BLaER1 (cell line): ENCODE measurements at regions not wholly inside any gene's neighbourhood (a gene's known extent, or its start where the extent isn't known, plus 50 kb on each side); places are given as distances from the start of the nearest gene placed in this dataset.
"Not testable (repeated sequence)": the region's sequence is repeated elsewhere in the genome, so short reads cannot be mapped to it uniquely, and the experiment has no call there.

ENCODE experiments used
- H3K27ac ChIP-seq: shearing (Covaris generic); formaldehyde crosslinking; 2 replicates; pipeline ENCODE4 v1.8.1; 2022
- H3K27me3 ChIP-seq: shearing (Covaris generic); formaldehyde crosslinking; 2 replicates; pipeline ENCODE4 v1.8.1; 2022
- H3K36me3 ChIP-seq: shearing (Covaris generic); formaldehyde crosslinking; 2 replicates; pipeline ENCODE4 v1.8.1; 2022
- H3K4me1 ChIP-seq: shearing (Covaris generic); formaldehyde crosslinking; 2 replicates; pipeline ENCODE4 v1.8.1; 2022
- H3K4me2 ChIP-seq: shearing (Covaris generic); formaldehyde crosslinking; 2 replicates; pipeline ENCODE4 v1.8.1; 2022
- H3K4me3 ChIP-seq: shearing (Covaris generic); formaldehyde crosslinking; 2 replicates; pipeline ENCODE4 v1.8.1; 2022
- H3K9ac ChIP-seq: shearing (Covaris generic); formaldehyde crosslinking; 2 replicates; pipeline ENCODE4 v1.8.1; 2022
- H3K9me3 ChIP-seq: shearing (Covaris generic); formaldehyde crosslinking; 2 replicates; pipeline ENCODE4 v1.8.1; 2022
- H4K20me1 ChIP-seq: shearing (Covaris generic); formaldehyde crosslinking; 2 replicates; pipeline ENCODE4 v1.8.1; 2022
- Cebpa-rat ChIP-seq: shearing (Covaris generic); IDR thresholded peaks from 2 replicates; pipeline ENCODE4 v1.8.1; 2022

DNA sequence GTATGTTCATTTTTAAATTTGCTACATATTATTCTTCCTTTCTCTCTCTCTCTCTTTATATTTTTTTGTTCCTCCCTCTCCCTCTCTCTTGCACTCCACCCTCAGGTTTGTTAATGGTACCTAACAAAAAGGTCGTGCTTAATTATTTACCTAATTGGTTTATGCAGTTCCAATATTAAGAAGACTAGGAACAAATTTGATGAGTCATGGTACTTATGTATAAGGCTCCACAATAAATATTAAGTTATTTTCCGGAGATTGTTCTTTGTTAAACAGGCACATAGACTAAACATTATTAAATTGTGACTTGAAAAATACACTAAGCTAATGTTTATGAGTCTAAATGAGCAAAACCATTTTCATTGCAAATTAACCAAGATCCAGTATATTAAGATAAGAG lies 1200.8 kb upstream of the ALCAM start:
- H3K9ac ChIP-seq, result no peak overlapping the region
- no peaks in the 10 kb centered on the region for H3K27me3 ChIP-seq
- H3K4me2 ChIP-seq, result no peak overlapping the region
- no peak overlapping the region for H3K4me3 ChIP-seq
- H3K36me3 ChIP-seq, result no peaks in the 10 kb centered on the region
- no peak for TF ChIP-seq Cebpa-rat
- H3K27ac ChIP-seq, result no peak overlapping the region
- H3K9me3 ChIP-seq, result peaks cover 22% of the 10 kb centered on the region
- no peaks in the 10 kb centered on the region for H3K4me1 ChIP-seq
- no peaks in the 10 kb centered on the region for H4K20me1 ChIP-seq

DNA sequence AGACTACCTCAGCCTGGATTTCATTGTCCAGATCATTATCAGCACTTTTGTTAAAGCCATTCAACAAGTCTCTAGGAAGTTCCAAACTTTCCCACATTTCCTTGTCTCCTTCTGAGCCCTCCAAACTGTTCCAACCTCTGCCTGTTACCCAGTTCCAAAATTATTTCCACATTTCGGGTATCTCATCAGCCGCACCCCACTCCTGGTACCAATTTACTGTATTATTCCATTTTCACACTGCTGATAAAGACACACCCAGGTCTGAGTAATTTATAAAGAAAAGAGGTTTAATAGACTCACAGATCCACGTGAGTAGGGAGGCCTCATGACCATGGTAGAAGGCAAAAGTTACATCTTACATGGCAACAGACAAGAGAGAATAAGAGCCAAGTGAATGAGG lies 1198.3 kb upstream of the ALCAM start:
- Histone ChIP-seq H3K9me3 (peaks cover 22% of the 10 kb centered on the region), H3K36me3 (no peaks in the 10 kb centered on the region), H3K9ac (no peak overlapping the region), H4K20me1 (no peaks in the 10 kb centered on the region), H3K27me3 (no peaks in the 10 kb centered on the region), H3K4me3 (no peak overlapping the region), H3K4me2 (no peak overlapping the region), H3K4me1 (no peaks in the 10 kb centered on the region), H3K27ac (no peak overlapping the region)
- no peak for TF ChIP-seq Cebpa-rat

DNA sequence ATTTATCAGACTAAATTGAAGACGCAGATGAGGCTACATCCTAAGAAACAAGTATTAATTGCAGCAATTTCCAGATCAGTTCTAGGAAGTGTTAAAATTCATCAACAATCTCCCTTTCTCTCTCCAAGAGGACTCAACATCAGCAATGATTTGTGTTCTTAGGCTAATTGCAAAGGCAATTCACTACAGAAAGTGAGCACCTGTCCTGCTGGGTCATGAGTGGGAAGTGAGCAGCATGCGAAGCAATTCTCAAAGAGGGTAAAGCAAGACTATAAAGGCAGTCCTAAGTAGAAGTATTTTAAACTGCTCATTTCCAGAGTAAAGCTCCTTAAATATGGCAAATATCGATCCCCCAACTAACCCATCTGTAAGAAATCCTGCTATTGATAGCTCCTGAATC lies 1191.0 kb upstream of the ALCAM start:
- no peaks in the 10 kb centered on the region for H3K27me3 ChIP-seq
- no peaks in the 10 kb centered on the region for H3K9me3 ChIP-seq
- H3K9ac ChIP-seq, result no peak overlapping the region
- H3K4me2 ChIP-seq, result no peak overlapping the region
- H3K4me3 ChIP-seq, result no peak overlapping the region
- no peaks in the 10 kb centered on the region for H3K36me3 ChIP-seq
- TF ChIP-seq Cebpa-rat, result no peak
- no peaks in the 10 kb centered on the region for H4K20me1 ChIP-seq
- H3K4me1 ChIP-seq, result no peaks in the 10 kb centered on the region
- no peak overlapping the region for H3K27ac ChIP-seq

DNA sequence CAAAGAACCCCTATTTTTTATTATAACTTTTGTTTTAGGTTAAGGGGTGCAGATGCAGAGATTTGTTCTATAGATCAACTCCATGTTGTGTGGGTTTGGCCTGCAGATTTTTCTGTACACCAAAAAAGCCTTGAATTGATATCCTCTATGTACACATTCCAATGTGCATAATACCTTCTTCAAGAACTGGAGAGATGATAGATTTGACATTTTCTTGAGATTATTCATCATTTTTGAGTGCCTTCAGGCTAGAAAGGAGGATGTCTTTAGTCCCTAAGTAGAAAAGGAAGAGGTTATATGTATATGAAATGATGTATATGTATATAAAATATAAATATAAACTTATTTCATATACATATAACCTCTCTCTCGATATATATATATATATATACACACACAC lies 1190.0 kb upstream of the ALCAM start:
- H3K4me1 ChIP-seq, result no peaks in the 10 kb centered on the region
- no peak overlapping the region for H3K9ac ChIP-seq
- no peaks in the 10 kb centered on the region for H3K9me3 ChIP-seq

DNA sequence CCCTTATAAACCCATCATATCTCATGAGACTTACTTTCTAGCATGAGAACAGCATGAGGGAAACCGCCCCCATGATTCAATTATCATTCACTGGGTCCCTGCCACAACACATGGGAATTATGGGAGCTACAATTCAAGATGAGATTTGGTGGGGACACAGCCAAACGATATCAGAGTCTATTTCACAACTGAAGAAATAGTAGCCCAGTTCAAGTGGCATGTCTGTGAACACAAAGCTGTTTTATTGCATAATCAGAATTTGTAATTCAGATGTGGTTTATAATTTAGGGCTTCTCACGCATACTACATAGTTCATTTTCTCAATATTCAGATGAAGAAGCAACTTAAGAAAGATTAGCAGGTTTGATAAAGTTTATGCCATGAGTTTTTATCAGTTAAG lies 1188.0 kb upstream of the ALCAM start:
- no peak overlapping the region for H3K4me3 ChIP-seq
- no peaks in the 10 kb centered on the region for H3K27me3 ChIP-seq
- no peak for TF ChIP-seq Cebpa-rat
- H3K36me3 ChIP-seq, result no peaks in the 10 kb centered on the region
- no peak overlapping the region for H3K27ac ChIP-seq
- no peak overlapping the region for H3K4me2 ChIP-seq
- no peaks in the 10 kb centered on the region for H3K4me1 ChIP-seq
- no peak overlapping the region for H3K9ac ChIP-seq
- H3K9me3 ChIP-seq, result no peaks in the 10 kb centered on the region
- no peaks in the 10 kb centered on the region for H4K20me1 ChIP-seq

More for the DNA sequence above, 1190.0 kb upstream of the ALCAM start:
- Histone ChIP-seq H3K27me3 (no peaks in the 10 kb centered on the region), H3K4me2 (no peak overlapping the region), H3K4me3 (no peak overlapping the region), H4K20me1 (no peaks in the 10 kb centered on the region), H3K36me3 (no peaks in the 10 kb centered on the region), H3K27ac (no peak overlapping the region)
- no peak for TF ChIP-seq Cebpa-rat

DNA sequence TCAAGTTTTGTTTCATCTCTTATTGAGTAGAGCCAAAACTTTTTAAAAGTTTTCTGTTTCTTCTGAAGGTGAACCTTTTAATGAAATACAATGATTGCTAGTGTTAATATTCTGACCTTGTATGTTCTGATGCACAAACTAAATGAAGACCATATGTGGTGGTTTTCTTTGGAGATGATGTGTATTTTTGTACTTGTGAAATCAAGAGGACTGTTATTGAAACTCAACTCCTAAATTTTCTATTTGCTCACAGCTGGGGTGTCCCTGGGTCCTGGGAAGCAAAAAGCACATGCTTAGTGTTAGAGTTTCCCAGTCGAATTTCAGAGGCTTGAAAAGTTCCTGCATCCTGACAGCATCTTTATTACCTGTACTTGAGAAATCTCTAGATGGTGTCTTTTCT lies 1185.8 kb upstream of the ALCAM start:
- no peaks in the 10 kb centered on the region for H4K20me1 ChIP-seq
- H3K9me3 ChIP-seq, result no peaks in the 10 kb centered on the region
- no peak overlapping the region for H3K4me3 ChIP-seq
- no peak overlapping the region for H3K4me2 ChIP-seq
- no peaks in the 10 kb centered on the region for H3K27me3 ChIP-seq
- H3K27ac ChIP-seq, result no peak overlapping the region
- no peak for TF ChIP-seq Cebpa-rat
- no peaks in the 10 kb centered on the region for H3K4me1 ChIP-seq
- no peak overlapping the region for H3K9ac ChIP-seq
- H3K36me3 ChIP-seq, result no peaks in the 10 kb centered on the region

DNA sequence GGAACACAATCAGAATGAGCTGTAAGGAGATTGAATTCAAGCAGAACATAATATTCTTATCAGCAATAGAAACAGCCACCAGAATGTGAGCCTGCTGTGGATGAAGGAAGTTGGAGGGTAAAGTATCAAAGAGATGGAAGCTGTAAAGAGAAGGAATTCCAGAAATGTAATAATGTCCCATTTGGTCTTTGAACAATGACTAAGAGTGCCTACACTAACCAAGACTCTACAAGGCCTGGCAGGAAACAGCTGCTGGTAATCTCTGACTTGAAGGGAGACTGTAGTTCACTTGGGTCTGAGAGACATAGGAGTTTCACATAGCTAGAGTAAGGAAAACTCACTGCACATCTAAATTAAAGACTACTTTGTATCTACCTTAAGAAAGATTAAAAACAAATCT lies 1176.0 kb upstream of the ALCAM start:
- Histone ChIP-seq H3K9me3 (no peaks in the 10 kb centered on the region), H3K4me3 (no peak overlapping the region), H3K27ac (no peak overlapping the region), H3K27me3 (no peaks in the 10 kb centered on the region), H3K36me3 (no peaks in the 10 kb centered on the region), H3K4me1 (no peaks in the 10 kb centered on the region), H3K9ac (no peak overlapping the region), H3K4me2 (no peak overlapping the region), H4K20me1 (no peaks in the 10 kb centered on the region)
- no peak for TF ChIP-seq Cebpa-rat

DNA sequence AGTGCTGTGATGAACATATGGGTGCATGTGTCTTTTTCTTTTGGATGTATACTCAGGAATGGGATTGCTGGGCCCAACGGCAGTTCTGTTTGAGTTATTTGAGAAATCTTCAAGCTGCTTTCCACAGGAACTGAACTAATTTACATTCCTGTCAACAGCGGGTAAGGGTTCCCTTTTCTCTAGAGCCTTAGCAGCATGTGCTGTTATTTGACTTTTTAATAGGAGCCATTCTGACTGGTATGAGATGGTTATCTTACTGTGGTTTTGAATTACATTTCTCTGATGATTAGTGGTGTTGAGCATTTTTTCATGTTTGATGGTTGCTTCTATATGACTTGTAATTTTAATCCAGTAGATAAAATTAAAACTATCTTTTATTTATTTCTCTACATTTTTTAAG lies 1168.6 kb upstream of the ALCAM start:
- Histone ChIP-seq H3K36me3 (no peaks in the 10 kb centered on the region), H3K4me2 (no peak overlapping the region), H3K4me1 (no peaks in the 10 kb centered on the region), H3K27ac (no peak overlapping the region), H3K9ac (no peak overlapping the region), H3K4me3 (no peak overlapping the region), H3K9me3 (no peaks in the 10 kb centered on the region), H3K27me3 (no peaks in the 10 kb centered on the region), H4K20me1 (no peaks in the 10 kb centered on the region)
- TF ChIP-seq Cebpa-rat, result no peak

DNA sequence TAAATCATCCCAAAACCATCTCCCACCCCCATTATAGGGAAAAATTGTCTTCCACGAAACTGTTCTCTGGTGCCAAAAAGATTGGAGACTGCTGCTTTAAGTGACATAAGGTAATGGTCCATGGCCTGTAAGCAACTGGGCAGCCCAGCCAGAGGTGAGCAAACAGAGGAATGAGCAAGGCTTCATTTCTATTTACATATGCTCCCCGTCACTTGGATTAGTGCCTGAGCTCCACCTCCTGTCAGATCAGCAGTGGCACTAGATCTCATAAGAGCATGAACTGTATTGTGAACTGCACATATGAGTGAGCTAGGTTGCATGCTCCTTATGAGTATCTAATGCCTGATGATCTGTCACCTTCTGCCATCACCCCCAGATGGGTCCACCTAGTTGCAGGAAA lies 1159.8 kb upstream of the ALCAM start:
- Histone ChIP-seq H4K20me1 (no peaks in the 10 kb centered on the region), H3K27ac (no peak overlapping the region), H3K4me2 (no peak overlapping the region), H3K36me3 (no peaks in the 10 kb centered on the region), H3K4me3 (no peak overlapping the region), H3K9ac (no peak overlapping the region), H3K27me3 (no peaks in the 10 kb centered on the region), H3K4me1 (no peaks in the 10 kb centered on the region), H3K9me3 (no peaks in the 10 kb centered on the region)
- TF ChIP-seq Cebpa-rat, result no peak

DNA sequence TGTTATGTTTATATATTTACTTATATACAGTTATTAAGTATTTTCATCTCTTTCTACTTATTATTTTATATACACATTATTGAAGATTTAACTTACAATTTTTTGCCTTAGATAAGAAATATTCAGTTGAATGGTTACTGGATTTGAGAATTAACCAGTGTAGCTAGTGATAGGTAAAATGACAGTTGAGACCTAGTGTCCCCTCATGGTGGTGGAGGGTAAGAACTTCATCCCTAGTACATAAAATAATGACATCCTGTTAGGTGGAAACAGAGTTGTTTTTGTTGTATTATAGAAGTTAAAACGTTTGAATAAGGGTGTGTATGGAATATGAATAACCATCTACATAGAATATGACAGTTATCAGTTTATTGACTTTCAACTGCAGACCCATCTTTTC lies 1152.4 kb upstream of the ALCAM start:
- no peaks in the 10 kb centered on the region for H3K27me3 ChIP-seq
- no peaks in the 10 kb centered on the region for H3K36me3 ChIP-seq
- no peak overlapping the region for H3K4me3 ChIP-seq
- H3K27ac ChIP-seq, result no peak overlapping the region
- H3K4me2 ChIP-seq, result no peak overlapping the region
- no peaks in the 10 kb centered on the region for H4K20me1 ChIP-seq
- H3K9me3 ChIP-seq, result no peaks in the 10 kb centered on the region
- TF ChIP-seq Cebpa-rat, result no peak
- H3K4me1 ChIP-seq, result no peaks in the 10 kb centered on the region
- no peak overlapping the region for H3K9ac ChIP-seq

DNA sequence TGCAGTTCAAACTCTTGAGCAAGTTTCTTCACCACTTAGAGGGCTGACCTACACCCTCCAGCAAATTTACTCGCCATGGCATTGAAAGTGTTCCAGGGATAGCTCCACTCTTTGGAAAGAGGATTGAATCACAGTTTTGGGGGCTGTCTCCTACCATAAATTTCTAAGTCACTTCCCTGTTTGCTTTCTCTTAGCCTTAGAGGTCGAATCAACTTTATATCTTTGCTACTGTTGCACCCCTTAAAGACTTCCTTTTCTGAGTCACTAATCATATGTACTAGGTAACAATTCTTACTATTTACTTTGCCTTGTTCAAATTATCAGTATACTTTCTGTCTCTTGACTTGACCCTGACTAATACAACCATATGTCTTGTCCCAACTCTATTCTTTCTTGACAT lies 1151.8 kb upstream of the ALCAM start:
- no peaks in the 10 kb centered on the region for H3K4me1 ChIP-seq
- no peak overlapping the region for H3K4me3 ChIP-seq
- no peak overlapping the region for H3K9ac ChIP-seq
- no peak overlapping the region for H3K27ac ChIP-seq
- H3K36me3 ChIP-seq, result no peaks in the 10 kb centered on the region
- no peaks in the 10 kb centered on the region for H3K27me3 ChIP-seq
- no peak for TF ChIP-seq Cebpa-rat
- no peaks in the 10 kb centered on the region for H4K20me1 ChIP-seq
- no peaks in the 10 kb centered on the region for H3K9me3 ChIP-seq
- no peak overlapping the region for H3K4me2 ChIP-seq

DNA sequence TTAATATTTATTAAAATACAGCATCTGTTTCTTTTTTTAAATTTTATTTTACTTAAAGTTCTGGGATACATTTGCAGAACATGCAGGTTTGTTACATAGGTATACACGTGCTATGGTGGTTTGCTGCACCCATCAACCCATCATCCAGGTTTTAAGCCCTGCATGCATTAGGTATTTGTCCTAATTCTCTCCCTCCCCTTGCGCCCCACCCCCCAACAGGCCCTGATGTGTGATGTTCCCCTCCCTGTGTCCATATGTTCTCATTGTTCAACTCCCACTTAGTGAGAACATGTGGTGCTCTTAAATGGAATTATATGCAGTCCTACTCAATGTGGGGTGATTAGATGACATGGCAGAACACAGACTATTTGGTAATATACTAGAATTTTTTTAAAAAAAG lies 1147.7 kb upstream of the ALCAM start:
- not testable (repeated sequence) for H3K4me2 ChIP-seq, H3K27me3 ChIP-seq, H3K9me3 ChIP-seq, H3K4me1 ChIP-seq, H3K9ac ChIP-seq, H4K20me1 ChIP-seq, H3K4me3 ChIP-seq, H3K27ac ChIP-seq, H3K36me3 ChIP-seq
